Naive thymus-derived CD4-positive, alpha-beta T cell (primary cell): ENCODE measurements at regions not wholly inside any gene's neighbourhood (a gene's known extent, or its start where the extent isn't known, plus 50 kb on each side); places are given as distances from the start of the nearest gene placed in this dataset.

Experiments used
- ATAC-seq: fragments of 150-1000 bp; cut with Tn5 transposase; 2 replicates; pipeline ENCODE4 v1.10.0; 2021; ENCODE audit warnings: mild to moderate bottlenecking, moderate library complexity
- CTCF ChIA-PET: fragments of 350-600 bp; sonication (Branson Sonifier 250); formaldehyde crosslinking; loops from one replicate; lab custom pipeline; 2021; ENCODE audit warnings: antibody characterized with exemption; lab: Charles Lee
- POLR2A ChIA-PET: fragments of 350-600 bp; sonication (Branson Sonifier 250); formaldehyde crosslinking; loops from one replicate; lab custom pipeline; 2021; ENCODE audit warnings: antibody characterized with exemption, inconsistent platforms; lab: Charles Lee
- DNase-seq, 9 donors: peaks; one replicate each; pipeline versions ENCODE4 v3.0.0 to v3.0.0-alpha.2; 2020 to 2022; ENCODE audit warnings: mixed read lengths in 1 of 9
- H3K27ac ChIP-seq: one replicate; pipeline ENCODE4 v1.7.0; 2013; ENCODE audit warnings: mild to moderate bottlenecking, low read depth, low read length, moderate library complexity
- H3K27me3 ChIP-seq, 2 donors: one replicate each; pipeline ENCODE4 v1.7.0; 2013; ENCODE audit warnings: low read length in 2 of 2, mild to moderate bottlenecking in 2 of 2, moderate library complexity in 2 of 2; ENCODE audit not compliant: control insufficient read depth in 2 of 2, insufficient read depth in 2 of 2
- H3K36me3 ChIP-seq, 3 experiments: 1 replicate in 2 of 3; 2 replicates in 1 of 3; pipeline ENCODE4 v1.7.0; 2013; ENCODE audit warnings: low read length in 3 of 3, mild to moderate bottlenecking in 3 of 3, moderate library complexity in 1 of 3; ENCODE audit not compliant: insufficient read depth in 3 of 3, control insufficient read depth in 2 of 3
- H3K4me1 ChIP-seq, 2 donors: one replicate each; pipeline ENCODE4 v1.7.0; 2013; ENCODE audit warnings: low read length in 2 of 2, mild to moderate bottlenecking in 2 of 2, moderate library complexity in 1 of 2; ENCODE audit not compliant: control insufficient read depth in 2 of 2, insufficient read depth in 2 of 2
- H3K4me3 ChIP-seq: 2 replicates; pipeline ENCODE4 v1.7.0; 2013; ENCODE audit warnings: mild to moderate bottlenecking, low read length
- H3K9me3 ChIP-seq, 3 experiments: 1 replicate in 2 of 3; 2 replicates in 1 of 3; pipeline ENCODE4 v1.7.0; 2013; ENCODE audit warnings: low read length in 3 of 3; ENCODE audit not compliant: control insufficient read depth in 2 of 3
- H3K27ac Mint-ChIP-seq, 9 donors: one replicate each; pipeline ENCODE4 v1.8.0; 2020 to 2022; ENCODE audit warnings: mixed read lengths in 9 of 9, mild to moderate bottlenecking in 8 of 9, moderate library complexity in 5 of 9, inconsistent platforms in 2 of 9
- H3K27me3 Mint-ChIP-seq, 5 donors: one replicate each; pipeline ENCODE4 v1.8.0; 2021 to 2022; ENCODE audit warnings: mixed read lengths in 5 of 5, mild to moderate bottlenecking in 1 of 5
- H3K36me3 Mint-ChIP-seq, 5 donors: one replicate each; pipeline ENCODE4 v1.8.0; 2020 to 2022; ENCODE audit warnings: mixed read lengths in 5 of 5, mild to moderate bottlenecking in 3 of 5, inconsistent platforms in 1 of 5
- H3K4me1 Mint-ChIP-seq, 7 donors: one replicate each; pipeline ENCODE4 v1.8.0; 2020 to 2022; ENCODE audit warnings: mixed read lengths in 7 of 7, mild to moderate bottlenecking in 3 of 7, inconsistent platforms in 1 of 7
- H3K4me3 Mint-ChIP-seq, 10 donors: one replicate each; pipeline ENCODE4 v1.8.0; 2020 to 2022; ENCODE audit warnings: mild to moderate bottlenecking in 10 of 10, mixed read lengths in 10 of 10, moderate library complexity in 6 of 10, inconsistent platforms in 2 of 10
- H3K9me3 Mint-ChIP-seq, 11 donors: one replicate each; pipeline ENCODE4 v1.8.0; 2020 to 2022; ENCODE audit warnings: mixed read lengths in 11 of 11, mild to moderate bottlenecking in 4 of 11, inconsistent platforms in 1 of 11, moderate library complexity in 1 of 11
- intact Hi-C, 2 donors: fragments of 100-400 bp; cut with micrococcal nuclease; formaldehyde crosslinking; loops; one replicate each; pipeline ENCODE4 v1.15.1; 2023

- H3K4me3 ChIP-seq = no peak overlapping the region
- POLR2A ChIA-PET = no interaction called here
- intact Hi-C loops = no loop called here
- peaks cover 0 to 1% (median 0%) of the 10 kb centered on the region in 7 donors for H3K4me1 Mint-ChIP-seq
- H3K9me3 Mint-ChIP-seq = peaks cover 0 to 12% (median 6%) of the 10 kb centered on the region in 11 donors
- H3K4me3 Mint-ChIP-seq = no peak overlapping the region
- no peaks in the 10 kb centered on the region for H3K36me3 ChIP-seq
- DNase-seq = no peak
- H3K4me1 ChIP-seq = no peaks in the 10 kb centered on the region
- no peak overlapping the region for H3K27ac ChIP-seq
- peaks cover 0 to 4% (median 0%) of the 10 kb centered on the region in 5 donors for H3K36me3 Mint-ChIP-seq
- no peak overlapping the region for H3K27ac Mint-ChIP-seq
- CTCF ChIA-PET = no interaction called here
- no peaks in the 10 kb centered on the region for H3K9me3 ChIP-seq
- ATAC-seq = no peak
- no peaks in the 10 kb centered on the region for H3K27me3 ChIP-seq
- no peaks in the 10 kb centered on the region for H3K27me3 Mint-ChIP-seq
Observed at GRCh38 chr3:65277798-65278197, 590.0 kb upstream of the ADAMTS9 start.

DNA sequence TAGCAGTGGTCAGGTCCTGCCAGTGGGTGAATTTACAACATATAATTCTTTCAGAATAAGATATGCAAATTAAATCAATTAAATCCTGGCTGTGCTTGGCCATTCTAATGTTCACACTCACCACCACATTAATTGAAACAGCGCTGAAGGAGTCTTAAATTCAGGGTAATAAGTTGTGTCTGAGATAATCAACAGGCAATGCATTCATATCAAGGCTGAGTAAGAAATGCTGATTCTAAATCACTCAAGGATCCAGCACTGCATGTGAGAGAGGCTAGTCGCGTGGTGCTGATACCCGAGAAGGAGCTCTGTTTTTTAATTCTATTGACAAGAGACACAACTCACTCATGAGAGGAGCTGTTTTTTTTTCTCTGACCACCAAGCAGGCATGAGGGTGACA is 588.8 kb upstream of the ADAMTS9 start:
- no peaks in the 10 kb centered on the region for H3K27me3 Mint-ChIP-seq
- Histone ChIP-seq H3K27ac (no peak overlapping the region), H3K9me3 (no peaks in the 10 kb centered on the region), H3K27me3 (no peaks in the 10 kb centered on the region), H3K36me3 (no peaks in the 10 kb centered on the region), H3K4me3 (no peak overlapping the region), H3K4me1 (no peaks in the 10 kb centered on the region)
- peaks cover 0 to 4% (median 0%) of the 10 kb centered on the region in 5 donors for H3K36me3 Mint-ChIP-seq
- ATAC-seq = no peak
- intact Hi-C loops = no loop called here
- H3K27ac Mint-ChIP-seq = no peak overlapping the region
- H3K4me1 Mint-ChIP-seq = peaks cover 0 to 1% (median 0%) of the 10 kb centered on the region in 7 donors
- H3K9me3 Mint-ChIP-seq = peaks cover 0 to 17% (median 6%) of the 10 kb centered on the region in 11 donors
- POLR2A ChIA-PET = no interaction called here
- H3K4me3 Mint-ChIP-seq = no peak overlapping the region
- CTCF ChIA-PET = no interaction called here
- no peak for DNase-seq

GRCh38 chr3:65268426-65268825 is 580.6 kb upstream of the ADAMTS9 start:
- Mint-ChIP-seq H3K36me3 (no peaks in the 10 kb centered on the region), H3K4me1 (no peaks in the 10 kb centered on the region), H3K27me3 (peaks cover 0 to 4% (median 0%) of the 10 kb centered on the region in 5 donors), H3K27ac (no peak overlapping the region), H3K9me3 (peaks cover 0 to 17% (median 6%) of the 10 kb centered on the region in 11 donors), H3K4me3 (no peak overlapping the region)
- intact Hi-C loops = no loop called here
- DNase-seq = no peak
- ChIA-PET POLR2A (no interaction called here), CTCF (no interaction called here)
- no peak for ATAC-seq
- no peak overlapping the region for H3K4me3 ChIP-seq
- no peaks in the 10 kb centered on the region for H3K36me3 ChIP-seq
- no peaks in the 10 kb centered on the region for H3K27me3 ChIP-seq
- H3K4me1 ChIP-seq = no peaks in the 10 kb centered on the region
- H3K27ac ChIP-seq = no peak overlapping the region
- H3K9me3 ChIP-seq = no peaks in the 10 kb centered on the region

GRCh38 chr3:65265942-65266590 is 578.3 kb upstream of the ADAMTS9 start:
- H3K4me1 ChIP-seq = no peaks in the 10 kb centered on the region
- H3K4me3 Mint-ChIP-seq = no peak overlapping the region
- H3K27ac ChIP-seq = no peak overlapping the region
- intact Hi-C loops = no loop called here
- CTCF ChIA-PET = no interaction called here
- ATAC-seq = no peak
- DNase-seq = no peak
- H3K36me3 ChIP-seq = no peaks in the 10 kb centered on the region
- H3K9me3 Mint-ChIP-seq = peaks cover 0 to 19% (median 3%) of the 10 kb centered on the region in 11 donors
- no peak overlapping the region for H3K27ac Mint-ChIP-seq
- H3K27me3 Mint-ChIP-seq = peaks cover 0 to 4% (median 0%) of the 10 kb centered on the region in 5 donors
- H3K4me1 Mint-ChIP-seq = no peaks in the 10 kb centered on the region
- no peak overlapping the region for H3K4me3 ChIP-seq
- no peaks in the 10 kb centered on the region for H3K36me3 Mint-ChIP-seq
- H3K9me3 ChIP-seq = no peaks in the 10 kb centered on the region
- H3K27me3 ChIP-seq = no peaks in the 10 kb centered on the region
- POLR2A ChIA-PET = no interaction called here

- H3K4me3 Mint-ChIP-seq = no peak overlapping the region
- no peak for ATAC-seq
- Histone ChIP-seq H3K9me3 (no peaks in the 10 kb centered on the region), H3K27me3 (no peaks in the 10 kb centered on the region), H3K36me3 (no peaks in the 10 kb centered on the region), H3K4me3 (no peak overlapping the region), H3K4me1 (no peaks in the 10 kb centered on the region), H3K27ac (no peak overlapping the region)
- H3K27me3 Mint-ChIP-seq = peaks cover 0 to 4% (median 0%) of the 10 kb centered on the region in 5 donors
- no peaks in the 10 kb centered on the region for H3K4me1 Mint-ChIP-seq
- DNase-seq = no peak
- no peaks in the 10 kb centered on the region for H3K36me3 Mint-ChIP-seq
- no peak overlapping the region for H3K27ac Mint-ChIP-seq
- intact Hi-C loops = no loop called here
- ChIA-PET CTCF (no interaction called here), POLR2A (no interaction called here)
- H3K9me3 Mint-ChIP-seq = peaks cover 0 to 20% (median 5%) of the 10 kb centered on the region in 11 donors
Observed at GRCh38 chr3:65265511-65265910, 577.7 kb upstream of the ADAMTS9 start.

GRCh38 chr3:65262548-65262947 is 574.7 kb upstream of the ADAMTS9 start:
- ChIA-PET CTCF (no interaction called here), POLR2A (no interaction called here)
- Histone ChIP-seq H3K27me3 (no peaks in the 10 kb centered on the region), H3K9me3 (no peaks in the 10 kb centered on the region), H3K36me3 (no peaks in the 10 kb centered on the region), H3K4me1 (no peaks in the 10 kb centered on the region), H3K27ac (no peak overlapping the region), H3K4me3 (no peak overlapping the region)
- intact Hi-C loops = no loop called here
- no peaks in the 10 kb centered on the region for H3K27me3 Mint-ChIP-seq
- H3K9me3 Mint-ChIP-seq = peaks cover 0 to 17% (median 8%) of the 10 kb centered on the region in 11 donors
- no peak for DNase-seq
- H3K36me3 Mint-ChIP-seq = no peaks in the 10 kb centered on the region
- H3K4me1 Mint-ChIP-seq = no peaks in the 10 kb centered on the region
- no peak overlapping the region for H3K27ac Mint-ChIP-seq
- H3K4me3 Mint-ChIP-seq = no peak overlapping the region
- ATAC-seq = no peak

GRCh38 chr3:65259946-65260345 is 572.1 kb upstream of the ADAMTS9 start:
- Histone ChIP-seq H3K4me1 (no peaks in the 10 kb centered on the region), H3K9me3 (no peaks in the 10 kb centered on the region), H3K36me3 (no peaks in the 10 kb centered on the region), H3K27ac (no peak overlapping the region), H3K27me3 (no peaks in the 10 kb centered on the region), H3K4me3 (no peak overlapping the region)
- Mint-ChIP-seq H3K27me3 (no peaks in the 10 kb centered on the region), H3K9me3 (peaks cover 0 to 27% (median 8%) of the 10 kb centered on the region in 11 donors), H3K27ac (no peak overlapping the region), H3K4me3 (no peak overlapping the region), H3K36me3 (no peaks in the 10 kb centered on the region), H3K4me1 (no peaks in the 10 kb centered on the region)
- ChIA-PET POLR2A (no interaction called here), CTCF (no interaction called here)
- intact Hi-C loops = no loop called here
- DNase-seq (no peak), ATAC-seq (no peak)
